Right kidney (tissue), 1 donor: ENCODE measurements at regions not wholly inside any gene's neighbourhood (a gene's known extent, or its start where the extent isn't known, plus 50 kb on each side); places are given as distances from the start of the nearest gene placed in this dataset.
A peak's percentile ranks its signal among the peaks of the same experiment; 100 is the strongest.
"Not testable (repeated sequence)": the region's sequence is repeated elsewhere in the genome, so short reads cannot be mapped to it uniquely, and the experiment has no call there.

Experiments
- DNase-seq: peaks from one replicate; pipeline ENCODE4 v3.0.0-alpha.2; 2016

DNA sequence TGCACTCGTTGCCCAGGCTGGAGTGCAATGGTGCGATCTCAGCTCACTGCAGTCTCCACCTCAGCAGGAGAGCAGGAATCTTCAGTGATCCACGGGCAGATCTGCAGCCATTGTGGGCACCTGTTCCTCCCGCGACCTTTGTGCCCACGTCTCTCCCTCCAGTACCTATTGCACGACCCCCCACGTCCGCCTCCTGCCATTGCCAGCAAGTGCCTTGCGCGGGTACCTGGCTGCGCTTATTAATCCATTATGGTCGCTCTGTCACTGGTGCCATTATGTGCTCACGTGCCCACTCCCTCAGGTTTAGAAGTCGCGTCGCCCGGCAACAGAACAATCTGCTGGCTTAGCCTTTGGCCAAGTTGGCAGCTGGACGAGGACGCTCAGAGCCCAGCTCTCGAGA lies 146.2 kb upstream of the C1QTNF3 start:
- DNase-seq, result not testable (repeated sequence)

DNA sequence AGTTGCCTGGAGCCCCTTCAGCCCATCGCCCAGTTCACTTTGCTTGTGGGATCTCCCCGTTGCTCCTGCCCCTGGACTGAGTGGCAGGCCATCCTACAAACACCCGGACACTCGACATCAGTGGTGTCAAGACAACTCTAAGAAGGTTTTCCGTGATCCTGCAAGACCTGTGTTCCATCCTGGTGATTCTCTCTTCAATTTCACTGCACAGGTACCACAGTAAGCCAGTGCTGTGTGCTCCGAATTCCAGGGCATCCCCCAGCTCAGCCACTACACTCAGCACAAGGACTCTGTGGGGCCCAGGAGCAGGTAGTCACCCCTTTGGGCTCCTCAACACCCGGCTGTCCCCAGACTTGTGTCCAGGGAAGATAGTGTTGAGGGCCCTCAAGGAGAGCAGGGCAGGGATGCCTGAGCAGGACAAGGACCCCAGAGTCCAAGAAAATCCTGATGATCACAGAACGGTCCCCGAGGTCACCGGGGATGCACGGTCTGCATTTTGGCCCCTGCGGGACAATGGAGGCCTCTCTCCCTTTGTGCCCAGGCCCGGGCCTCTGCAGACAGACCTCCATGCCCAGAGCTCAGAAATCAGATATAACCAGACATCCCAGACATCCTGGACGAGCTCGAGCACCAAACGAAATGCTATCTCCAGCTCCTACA lies 146.9 kb upstream of the C1QTNF3 start:
- peak; percentile 13 for DNase-seq

- peak; percentile 39 for DNase-seq
Measured at GRCh38 chr5:34190466-34190865, 147.5 kb upstream of the C1QTNF3 start.

GRCh38 chr5:34191279-34191744 lies 148.3 kb upstream of the C1QTNF3 start:
- peak; percentile 59 for DNase-seq

- peak; percentile 78 for DNase-seq
Measured at GRCh38 chr5:34192064-34192922, 149.3 kb upstream of the C1QTNF3 start.

DNA sequence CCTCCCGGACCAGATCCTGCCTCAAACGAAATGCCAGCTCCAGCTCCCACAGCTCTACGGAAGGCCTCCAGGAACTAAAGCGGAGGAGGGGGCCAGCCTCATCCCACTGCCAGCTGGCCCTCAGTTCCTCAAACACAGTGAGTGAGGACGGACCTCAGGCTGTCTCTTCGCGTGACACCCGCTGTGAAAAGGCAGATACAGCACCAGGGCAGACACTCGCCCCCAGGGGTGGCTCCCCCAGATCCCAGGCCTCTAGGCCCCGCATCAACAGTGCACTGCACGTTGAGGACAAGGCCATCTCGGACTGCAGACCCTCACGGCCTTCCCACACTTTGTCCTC lies 149.9 kb upstream of the C1QTNF3 start:
- DNase-seq, result not testable (repeated sequence)

- peak; percentile 2 for DNase-seq
Measured at GRCh38 chr5:34193297-34193696, 150.3 kb upstream of the C1QTNF3 start.

- DNase-seq, result not testable (repeated sequence)
Measured at GRCh38 chr5:34193804-34194203, 150.8 kb upstream of the C1QTNF3 start.

GRCh38 chr5:34196091-34196490 lies 153.1 kb upstream of the C1QTNF3 start:
- not testable (repeated sequence) for DNase-seq

DNA sequence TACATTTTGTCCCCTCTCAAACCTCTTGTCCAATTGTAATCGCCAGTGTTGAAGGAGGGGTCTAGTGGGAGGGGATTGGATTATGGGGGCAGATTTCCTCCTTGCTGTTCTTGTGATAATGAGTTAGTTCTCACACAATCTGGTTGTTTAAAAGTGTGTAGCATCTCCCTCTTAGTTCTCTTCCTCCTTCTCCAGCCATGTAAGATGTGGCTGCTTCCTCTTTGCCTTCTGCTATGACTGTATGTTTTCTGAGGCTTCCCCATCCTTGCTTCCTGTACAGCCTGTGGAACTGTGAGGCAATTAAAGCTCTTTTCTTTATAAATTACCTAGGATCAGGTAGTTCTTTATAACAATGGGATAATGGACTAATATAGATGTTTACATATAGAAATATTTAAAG lies 162.3 kb upstream of the C1QTNF3 start:
- not testable (repeated sequence) for DNase-seq

- not testable (repeated sequence) for DNase-seq
Measured at GRCh38 chr5:34217386-34217785, 174.4 kb upstream of the C1QTNF3 start.

GRCh38 chr5:34221329-34222073 lies 178.5 kb upstream of the C1QTNF3 start:
- DNase-seq, result not testable (repeated sequence)

- not testable (repeated sequence) for DNase-seq
Measured at GRCh38 chr5:34223158-34223557, 180.1 kb upstream of the C1QTNF3 start.

DNA sequence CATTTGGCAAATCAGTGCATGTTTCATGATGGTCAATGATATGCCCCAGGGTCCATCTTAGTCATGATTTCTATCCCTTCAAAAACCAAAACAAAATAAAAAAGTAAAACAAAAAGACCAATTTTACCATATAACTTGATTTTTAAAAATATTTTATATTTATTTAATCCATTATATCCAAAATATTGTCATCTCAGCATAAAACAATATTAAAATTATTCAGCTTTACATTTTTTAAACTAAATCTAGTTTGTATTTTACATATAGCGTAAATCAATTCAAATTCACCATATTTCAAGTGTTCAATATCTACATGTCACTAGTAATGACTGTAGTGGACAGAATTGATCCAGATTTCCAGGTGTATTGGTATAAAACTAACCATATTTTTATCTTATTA lies 187.4 kb upstream of the C1QTNF3 start:
- not testable (repeated sequence) for DNase-seq

DNA sequence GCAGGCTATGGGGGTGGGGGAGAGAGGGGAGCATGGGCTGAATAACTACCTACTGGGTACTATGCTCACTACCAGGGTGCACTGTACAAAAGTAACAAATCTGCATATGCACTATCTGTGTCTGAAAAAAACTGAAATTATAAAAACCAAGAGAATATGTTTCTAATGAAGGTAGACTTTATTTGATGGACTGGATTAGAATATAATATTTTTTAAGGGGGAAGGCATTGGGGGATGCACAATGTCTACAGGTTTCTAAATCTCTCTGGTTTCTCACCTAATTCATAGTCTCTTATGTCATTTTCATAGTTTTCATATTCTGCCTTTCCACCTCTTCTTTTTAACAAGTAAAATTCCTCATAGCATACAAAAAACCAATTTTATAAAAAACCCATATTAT lies 200.8 kb upstream of the C1QTNF3 start:
- DNase-seq, result not testable (repeated sequence)

- DNase-seq, result peak; percentile 1
Measured at GRCh38 chr5:34244281-34245031, 201.4 kb upstream of the C1QTNF3 start.

DNA sequence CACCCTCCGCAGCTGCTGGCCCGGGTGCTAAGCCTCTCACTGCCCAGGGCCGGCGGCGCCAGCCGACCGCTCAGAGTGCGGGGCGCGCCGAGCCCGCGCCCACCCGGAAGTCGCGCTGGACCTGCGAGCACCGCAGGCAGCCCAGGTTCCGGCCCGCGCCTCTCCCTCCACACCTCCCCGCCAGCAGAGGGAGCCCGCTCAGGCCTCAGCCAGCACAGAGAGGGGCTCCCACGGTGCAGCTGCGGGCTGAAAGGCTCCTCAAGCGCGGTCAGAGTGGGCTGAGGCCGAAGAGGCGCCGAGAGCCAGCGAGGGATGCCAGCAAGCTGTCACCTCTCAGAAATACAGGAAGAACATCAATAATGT lies 202.0 kb upstream of the C1QTNF3 start:
- not testable (repeated sequence) for DNase-seq

- DNase-seq, result not testable (repeated sequence)
Measured at GRCh38 chr5:34245813-34246212, 202.8 kb upstream of the C1QTNF3 start.

- not testable (repeated sequence) for DNase-seq
Measured at GRCh38 chr5:34258598-34258997, 215.6 kb upstream of the C1QTNF3 start.

DNA sequence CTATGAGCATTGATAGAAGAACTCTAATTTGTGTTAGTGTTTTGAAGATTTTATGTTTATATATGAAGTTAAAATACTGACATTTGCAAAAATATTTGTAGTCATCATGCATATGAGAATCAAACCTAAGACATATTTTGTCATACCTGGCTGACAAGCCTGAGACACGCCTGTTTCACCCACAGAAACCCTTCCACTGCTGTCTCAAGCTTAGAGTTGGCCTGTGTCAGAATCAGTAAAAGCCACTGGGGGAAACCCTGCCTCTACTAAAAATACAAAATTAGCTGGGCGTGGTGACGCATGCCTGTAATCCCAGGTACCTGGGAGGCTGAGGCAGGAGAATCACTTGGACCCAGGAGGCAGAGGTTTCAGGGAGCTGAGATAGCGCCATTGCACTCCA lies 218.0 kb upstream of the C1QTNF3 start:
- DNase-seq, result not testable (repeated sequence)

GRCh38 chr5:34266151-34266550 lies 223.1 kb upstream of the C1QTNF3 start:
- not testable (repeated sequence) for DNase-seq

DNA sequence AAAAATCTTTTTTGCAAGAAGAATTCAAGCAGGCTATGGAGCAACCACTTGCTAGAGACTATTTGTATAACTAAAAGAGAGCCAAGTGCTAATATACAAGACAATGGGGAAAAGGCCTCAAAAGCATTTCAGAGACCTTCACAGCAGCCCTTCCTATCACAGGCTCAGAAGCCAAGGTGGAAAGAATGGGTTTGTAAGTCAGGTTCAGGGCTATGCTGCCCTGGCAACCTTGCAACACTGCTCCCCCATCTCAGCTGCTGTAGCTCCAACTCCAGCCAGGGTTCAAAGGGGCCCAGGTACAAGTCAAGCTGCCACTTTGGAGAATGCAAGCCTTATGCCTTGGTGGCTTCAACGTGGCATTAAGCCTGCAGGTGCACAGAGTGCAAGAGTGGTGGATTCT lies 253.7 kb upstream of the C1QTNF3 start:
- not testable (repeated sequence) for DNase-seq
